Lower leg skin (tissue), 4 donors: ENCODE measurements at regions not wholly inside any gene's neighbourhood (a gene's known extent, or its start where the extent isn't known, plus 50 kb on each side); places are given as distances from the start of the nearest gene placed in this dataset.

Experiments
- DNase-seq, 2 donors: peaks; one replicate each; pipeline ENCODE4 v3.0.0-alpha.2; 2019; ENCODE audit warnings: low spot score in 2 of 2
- H3K4me3 ChIP-seq: fragments of 200-600 bp; sonication (generic); 2 replicates; pipeline ENCODE4 v1.5.1; 2017; ENCODE audit warnings: mild to moderate bottlenecking, low read depth; ENCODE audit not compliant: poor library complexity, severe bottlenecking
- CTCF ChIP-seq, 3 donors: fragments of 450-650 bp; IDR thresholded peaks; one replicate each; pipeline ENCODE4 v1.5.1; 2016; ENCODE audit warnings: antibody characterized with exemption in 3 of 3, mild to moderate bottlenecking in 3 of 3, moderate library complexity in 2 of 3
- POLR2A ChIP-seq, 2 donors: fragments of 450-650 bp; IDR thresholded peaks; one replicate each; pipeline ENCODE4 v1.6.1; 2016 to 2017; ENCODE audit warnings: antibody characterized with exemption in 2 of 2, mild to moderate bottlenecking in 1 of 2, moderate library complexity in 1 of 2
- WGBS, 2 donors: methylation state at CpG; one replicate each; pipeline ENCODE4 v1.1.5; 2018; 5-methylcytosine and 5-hydroxymethylcytosine counted together
- intact Hi-C: fragments of 100-400 bp; cut with DNase I; formaldehyde crosslinking; loops from one replicate; pipeline ENCODE4 v1.15.0; 2023; ENCODE audit warnings: low total_unique reads

- intact Hi-C loops, result no loop called here
- TF ChIP-seq CTCF (IDR thresholded peaks at IDR 0.05) (peak in 1 of 3 donors; percentile 96), POLR2A (IDR thresholded peaks at IDR 0.05) (no peak)
- WGBS, 2 donors, result 8 to 15% methylated on average over 23 to 43 of the region's 46 CpGs
- H3K4me3 ChIP-seq, result no peak overlapping the region
- DNase-seq, result peak in 1 of 2 donors; percentile 91
These were observed 103.0 kb downstream of the EDN3 start for GRCh38 chr20:59403261-59403961.

GRCh38 chr20:59403962-59404314, 103.5 kb downstream of the EDN3 start:
- H3K4me3 ChIP-seq, result no peak overlapping the region
- intact Hi-C loops, result no loop called here
- WGBS, 2 donors, result 20 to 25% methylated on average over 9 of the region's 9 CpGs

GRCh38 chr20:59404749-59405148, 104.3 kb downstream of the EDN3 start:
- intact Hi-C loops, result no loop called here
- no peak for DNase-seq
- 73 to 77% methylated on average over 12 of the region's 12 CpGs for WGBS, 2 donors
- H3K4me3 ChIP-seq, result no peak overlapping the region
- TF ChIP-seq CTCF (IDR thresholded peaks at IDR 0.05) (no peak), POLR2A (IDR thresholded peaks at IDR 0.05) (no peak)

More at GRCh38 chr20:59403962-59404314, 103.5 kb downstream of the EDN3 start:
- no peak for TF ChIP-seq POLR2A (IDR thresholded peaks at IDR 0.05)
- TF ChIP-seq CTCF (IDR thresholded peaks at IDR 0.05), result no peak
- no peak for DNase-seq

GRCh38 chr20:59405226-59406200, 105.1 kb downstream of the EDN3 start:
- intact Hi-C loops, result no loop called here
- TF ChIP-seq CTCF (IDR thresholded peaks at IDR 0.05) (no peak), POLR2A (IDR thresholded peaks at IDR 0.05) (no peak)
- 65 to 66% methylated on average over 15 of the region's 15 CpGs for WGBS, 2 donors
- no peak overlapping the region for H3K4me3 ChIP-seq
- DNase-seq, result peak in 1 of 2 donors; percentile 82

GRCh38 chr20:59406446-59406845, 106.0 kb downstream of the EDN3 start:
- H3K4me3 ChIP-seq, result no peak overlapping the region
- TF ChIP-seq POLR2A (IDR thresholded peaks at IDR 0.05) (no peak), CTCF (IDR thresholded peaks at IDR 0.05) (no peak)
- intact Hi-C loops, result no loop called here
- DNase-seq, result peak in 1 of 2 donors; percentile 54
- WGBS, 2 donors, result 69 to 76% methylated on average over 4 of the region's 4 CpGs
